ENCODE measurements at regions not wholly inside any gene's neighbourhood (a gene's known extent, or its start where the extent isn't known, plus 50 kb on each side); places are given as distances from the start of the nearest gene placed in this dataset.
"Not testable (repeated sequence)": the region's sequence is repeated elsewhere in the genome, so short reads cannot be mapped to it uniquely, and the experiment has no call there.

DNA sequence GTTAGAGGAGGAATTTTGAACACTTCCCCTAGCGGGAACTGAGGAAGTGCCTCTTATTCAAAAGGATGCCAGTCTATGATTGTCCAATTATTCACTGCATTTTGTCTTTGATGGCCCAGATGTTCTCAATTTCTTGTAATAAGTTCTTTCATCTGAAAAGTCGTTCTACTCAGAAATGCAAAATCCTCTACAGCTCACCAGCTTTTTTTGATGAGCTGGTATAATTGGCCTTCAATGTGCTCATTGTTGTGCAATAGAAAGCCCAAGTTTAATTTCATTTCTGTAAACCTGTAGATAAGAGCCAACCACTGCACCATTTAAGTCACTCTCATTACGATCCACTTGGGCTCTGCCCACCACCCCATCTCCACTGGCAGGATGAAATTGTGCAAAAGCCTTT, 978.7 kb upstream of the AUTS2 start:
- Mint-ChIP-seq H3K9me3 (ENCODE audit: unreplicated experiment) (peaks cover 3% of the 10 kb centered on the region), H3K36me3 (ENCODE audit: unreplicated experiment) (peaks cover 6% of the 10 kb centered on the region), H3K4me1 (ENCODE audit: low read depth, unreplicated experiment) (no peaks in the 10 kb centered on the region), H3K4me3 (ENCODE audit: unreplicated experiment) (no peak overlapping the region), H3K27ac (ENCODE audit: unreplicated experiment) (no peak overlapping the region), H3K27me3 (ENCODE audit: unreplicated experiment) (peaks cover 4% of the 10 kb centered on the region)
- no peak for DNase-seq
- TF ChIP-seq, protein P1, sequence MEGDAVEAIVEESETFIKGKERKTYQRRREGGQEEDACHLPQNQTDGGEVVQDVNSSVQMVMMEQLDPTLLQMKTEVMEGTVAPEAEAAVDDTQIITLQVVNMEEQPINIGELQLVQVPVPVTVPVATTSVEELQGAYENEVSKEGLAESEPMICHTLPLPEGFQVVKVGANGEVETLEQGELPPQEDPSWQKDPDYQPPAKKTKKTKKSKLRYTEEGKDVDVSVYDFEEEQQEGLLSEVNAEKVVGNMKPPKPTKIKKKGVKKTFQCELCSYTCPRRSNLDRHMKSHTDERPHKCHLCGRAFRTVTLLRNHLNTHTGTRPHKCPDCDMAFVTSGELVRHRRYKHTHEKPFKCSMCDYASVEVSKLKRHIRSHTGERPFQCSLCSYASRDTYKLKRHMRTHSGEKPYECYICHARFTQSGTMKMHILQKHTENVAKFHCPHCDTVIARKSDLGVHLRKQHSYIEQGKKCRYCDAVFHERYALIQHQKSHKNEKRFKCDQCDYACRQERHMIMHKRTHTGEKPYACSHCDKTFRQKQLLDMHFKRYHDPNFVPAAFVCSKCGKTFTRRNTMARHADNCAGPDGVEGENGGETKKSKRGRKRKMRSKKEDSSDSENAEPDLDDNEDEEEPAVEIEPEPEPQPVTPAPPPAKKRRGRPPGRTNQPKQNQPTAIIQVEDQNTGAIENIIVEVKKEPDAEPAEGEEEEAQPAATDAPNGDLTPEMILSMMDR (IDR thresholded peaks at IDR 0.05; ENCODE audit: partially characterized antibody, unreplicated experiment), result no peak

DNA sequence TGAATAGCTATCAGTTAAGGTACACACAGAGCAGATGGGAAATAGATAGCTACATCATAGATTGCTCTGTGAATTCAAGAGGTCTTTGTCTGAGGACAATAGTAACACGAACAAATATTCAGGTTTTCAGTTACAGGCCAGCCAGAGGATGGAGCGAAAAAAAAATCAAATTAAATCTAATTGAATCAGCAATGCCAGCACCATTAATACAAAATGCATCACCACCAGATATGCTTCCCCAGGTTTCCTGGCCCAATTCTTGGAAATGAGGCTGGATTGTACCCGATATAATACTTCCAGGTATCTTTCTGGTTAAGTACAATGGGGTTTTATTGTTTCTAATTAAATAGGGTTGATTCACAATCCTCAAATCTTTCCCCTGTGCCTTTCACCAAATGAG, 975.8 kb upstream of the AUTS2 start:
- Mint-ChIP-seq H3K27ac (ENCODE audit: unreplicated experiment) (no peak overlapping the region), H3K9me3 (ENCODE audit: unreplicated experiment) (peaks cover 3% of the 10 kb centered on the region), H3K27me3 (ENCODE audit: unreplicated experiment) (peaks cover 2% of the 10 kb centered on the region), H3K36me3 (ENCODE audit: unreplicated experiment) (peaks cover 5% of the 10 kb centered on the region), H3K4me3 (ENCODE audit: unreplicated experiment) (no peak overlapping the region), H3K4me1 (ENCODE audit: low read depth, unreplicated experiment) (peaks cover 3% of the 10 kb centered on the region)
- no peak for DNase-seq
- TF ChIP-seq, protein P1 (IDR thresholded peaks at IDR 0.05; ENCODE audit: partially characterized antibody, unreplicated experiment), result no peak

DNA sequence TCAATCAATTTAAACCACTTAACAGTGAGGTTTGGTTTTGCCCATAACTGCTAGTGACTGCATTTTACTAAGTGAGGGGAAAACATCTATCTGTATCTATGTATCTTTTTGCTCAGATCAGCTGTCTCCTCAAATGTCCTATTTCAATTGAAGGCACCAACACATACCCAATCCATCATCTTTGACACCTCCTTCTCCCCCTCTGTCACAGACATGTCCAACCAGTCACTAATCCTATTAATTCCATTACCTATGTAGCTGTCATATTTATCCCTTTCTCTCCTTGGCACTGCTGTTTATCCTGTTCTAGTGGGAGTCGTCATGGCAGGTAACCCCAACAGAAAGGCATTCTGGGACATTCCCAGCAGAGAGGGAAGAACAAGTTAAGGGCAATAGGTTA, 975.2 kb upstream of the AUTS2 start:
- Mint-ChIP-seq H3K36me3 (ENCODE audit: unreplicated experiment) (peaks cover under 1% of the 10 kb centered on the region), H3K4me1 (ENCODE audit: low read depth, unreplicated experiment) (peaks cover 3% of the 10 kb centered on the region), H3K4me3 (ENCODE audit: unreplicated experiment) (no peak overlapping the region), H3K27ac (ENCODE audit: unreplicated experiment) (no peak overlapping the region), H3K27me3 (ENCODE audit: unreplicated experiment) (peaks cover 2% of the 10 kb centered on the region), H3K9me3 (ENCODE audit: unreplicated experiment) (no peaks in the 10 kb centered on the region)
- TF ChIP-seq, protein P1 (IDR thresholded peaks at IDR 0.05; ENCODE audit: partially characterized antibody, unreplicated experiment), result no peak
- no peak for DNase-seq

DNA sequence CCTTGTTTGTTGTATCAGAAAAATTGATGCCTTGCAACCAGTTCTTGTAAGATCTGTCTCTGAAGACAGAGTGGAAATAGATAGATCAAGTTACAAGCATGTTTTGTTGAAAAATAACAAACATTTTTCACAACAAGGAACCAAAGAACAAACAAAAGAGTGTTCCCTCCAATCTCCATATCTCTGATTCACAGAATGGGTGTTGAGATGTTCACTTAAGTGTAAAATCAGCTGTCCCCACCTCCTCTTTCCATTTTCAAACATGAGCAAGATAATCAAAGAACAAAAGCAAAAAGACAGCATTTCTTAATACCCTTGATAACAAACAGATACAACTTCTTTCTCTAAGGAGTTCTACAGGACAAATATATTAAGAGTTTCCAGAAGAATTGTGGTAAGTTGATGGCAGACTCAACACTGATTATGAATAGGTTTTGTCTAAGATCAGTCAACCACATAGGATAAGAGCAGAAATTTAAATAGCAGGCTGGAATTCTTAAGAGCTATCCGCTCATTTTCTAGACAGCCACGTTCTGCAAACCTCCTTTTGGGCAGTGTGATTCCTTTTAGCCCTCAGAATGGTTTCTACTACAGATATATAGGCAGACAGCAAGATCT, 970.9 kb upstream of the AUTS2 start:
- no peaks in the 10 kb centered on the region for H3K9me3 Mint-ChIP-seq (ENCODE audit: unreplicated experiment)
- DNase-seq, result no peak
- H3K4me1 Mint-ChIP-seq (ENCODE audit: low read depth, unreplicated experiment), result peaks cover 3% of the 10 kb centered on the region
- H3K27ac Mint-ChIP-seq (ENCODE audit: unreplicated experiment), result no peak overlapping the region
- no peaks in the 10 kb centered on the region for H3K27me3 Mint-ChIP-seq (ENCODE audit: unreplicated experiment)
- H3K36me3 Mint-ChIP-seq (ENCODE audit: unreplicated experiment), result no peaks in the 10 kb centered on the region
- H3K4me3 Mint-ChIP-seq (ENCODE audit: unreplicated experiment), result no peak overlapping the region
- TF ChIP-seq, protein P1 (IDR thresholded peaks at IDR 0.05; ENCODE audit: partially characterized antibody, unreplicated experiment), result no peak

DNA sequence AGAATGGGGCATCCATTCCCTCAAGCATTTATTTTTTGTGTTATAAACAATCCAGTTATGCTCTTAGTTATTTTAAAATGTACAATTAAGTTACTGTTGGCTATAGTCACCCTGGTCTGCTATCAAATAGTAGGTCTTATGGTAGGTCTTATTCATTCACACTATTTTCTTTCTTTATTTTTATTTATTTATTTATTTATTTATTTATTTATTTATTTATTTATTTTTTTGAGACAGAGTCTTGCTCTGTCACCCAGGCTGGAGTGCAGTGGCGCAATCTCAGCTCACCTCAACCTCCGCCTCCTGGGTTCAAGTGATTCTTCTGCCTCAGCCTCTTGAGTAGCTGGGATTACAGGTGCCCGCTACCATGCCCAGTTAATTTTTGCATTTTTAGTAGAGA, 967.4 kb upstream of the AUTS2 start:
- not testable (repeated sequence) for H3K27me3 Mint-ChIP-seq (ENCODE audit: unreplicated experiment); H3K27ac Mint-ChIP-seq (ENCODE audit: unreplicated experiment); H3K9me3 Mint-ChIP-seq (ENCODE audit: unreplicated experiment); H3K4me3 Mint-ChIP-seq (ENCODE audit: unreplicated experiment); H3K4me1 Mint-ChIP-seq (ENCODE audit: low read depth, unreplicated experiment); DNase-seq; H3K36me3 Mint-ChIP-seq (ENCODE audit: unreplicated experiment)
